Cardiac septum (tissue), 1 donor: ENCODE measurements at regions not wholly inside any gene's neighbourhood (a gene's known extent, or its start where the extent isn't known, plus 50 kb on each side); places are given as distances from the start of the nearest gene placed in this dataset.
"Not testable (repeated sequence)": the region's sequence is repeated elsewhere in the genome, so short reads cannot be mapped to it uniquely, and the experiment has no call there.

ENCODE experiments used
- DNase-seq: peaks from one replicate; pipeline ENCODE4 v3.0.0-alpha.2; 2020; ENCODE audit warnings: low spot score
- intact Hi-C: fragments of 100-400 bp; cut with DNase I; formaldehyde crosslinking; loops from one replicate; pipeline ENCODE4 v1.14.0; 2022
- donor health status: DM: no; HTN: no; CAD: no.

GRCh38 chr14:105701456-105702274 is 175.3 kb downstream of the TMEM121 start:
- intact Hi-C loops = no loop called here
- DNase-seq = no peak

GRCh38 chr14:105702275-105702817 is 176.0 kb downstream of the TMEM121 start:
- DNase-seq = no peak

GRCh38 chr14:105703044-105703665 is 176.8 kb downstream of the TMEM121 start:
- DNase-seq, intact Hi-C loops: not testable (repeated sequence)

More at GRCh38 chr14:105702275-105702817, 176.0 kb downstream of the TMEM121 start:
- intact Hi-C loops = no loop called here

- intact Hi-C loops, DNase-seq: not testable (repeated sequence)
Measured at GRCh38 chr14:105704091-105704490, 177.7 kb downstream of the TMEM121 start.

GRCh38 chr14:105704492-105704891 is 178.1 kb downstream of the TMEM121 start:
- intact Hi-C loops, DNase-seq: not testable (repeated sequence)

- intact Hi-C loops, DNase-seq: not testable (repeated sequence)
Measured at GRCh38 chr14:105705512-105705861, 179.1 kb downstream of the TMEM121 start.

- DNase-seq, intact Hi-C loops: not testable (repeated sequence)
Measured at GRCh38 chr14:105705862-105706700, 179.7 kb downstream of the TMEM121 start.

GRCh38 chr14:105706701-105707019 is 180.3 kb downstream of the TMEM121 start:
- intact Hi-C loops, DNase-seq: not testable (repeated sequence)

GRCh38 chr14:105707099-105707498 is 180.7 kb downstream of the TMEM121 start:
- intact Hi-C loops, DNase-seq: not testable (repeated sequence)

- intact Hi-C loops, DNase-seq: not testable (repeated sequence)
Measured at GRCh38 chr14:105707723-105708151, 181.4 kb downstream of the TMEM121 start.

- DNase-seq, intact Hi-C loops: not testable (repeated sequence)
Measured at GRCh38 chr14:105708251-105709134, 182.1 kb downstream of the TMEM121 start.

- no peak for DNase-seq
- intact Hi-C loops = no loop called here
Measured at GRCh38 chr14:105709281-105710118, 183.1 kb downstream of the TMEM121 start.

- DNase-seq = no peak
- intact Hi-C loops = no loop called here
Measured at GRCh38 chr14:105710119-105711043, 184.0 kb downstream of the TMEM121 start.

GRCh38 chr14:105711044-105711620 is 184.7 kb downstream of the TMEM121 start:
- DNase-seq = no peak
- intact Hi-C loops = no loop called here

GRCh38 chr14:105711841-105712460 is 185.6 kb downstream of the TMEM121 start:
- no peak for DNase-seq
- intact Hi-C loops = no loop called here

GRCh38 chr14:105712670-105713069 is 186.3 kb downstream of the TMEM121 start:
- DNase-seq, intact Hi-C loops: not testable (repeated sequence)
